HEK293 (cell line): ENCODE measurements at regions not wholly inside any gene's neighbourhood (a gene's known extent, or its start where the extent isn't known, plus 50 kb on each side); places are given as distances from the start of the nearest gene placed in this dataset.

Experiments used
- CTCF ChIA-PET: fragments of 350-600 bp; formaldehyde crosslinking; extraction: SDS; loops from one replicate; lab custom pipeline; 2021; ENCODE audit warnings: antibody characterized with exemption; lab: Yijun Ruan, JAX
- POLR2A ChIA-PET: fragments of 300-600 bp; formaldehyde crosslinking; extraction: SDS; loops from one replicate; lab custom pipeline; 2020; ENCODE audit warnings: antibody characterized with exemption, inconsistent platforms; lab: Yijun Ruan, JAX
- H3K27ac ChIP-seq: fragments of 200-500 bp; sonication (Bioruptor generic); 2 replicates; pipeline ENCODE4 v1.5.1; 2014; ENCODE audit warnings: low read depth, low read length, control low read depth, inconsistent platforms; ENCODE audit errors: extremely low read depth
- H3K36me3 ChIP-seq, 2 experiments: fragments of 200-500 bp in 1 of 2; sonication (Bioruptor generic) in 1 of 2; 1 replicate in 1 of 2; 2 replicates in 1 of 2; pipeline ENCODE4 v1.5.1; 2014 to 2017; ENCODE audit warnings: inconsistent platforms in 2 of 2, low read length in 2 of 2; ENCODE audit not compliant: control insufficient read depth in 2 of 2, insufficient read depth in 1 of 2
- H3K4me1 ChIP-seq: fragments of 200-500 bp; sonication (Bioruptor generic); 2 replicates; pipeline ENCODE4 v1.5.1; 2014; ENCODE audit warnings: mild to moderate bottlenecking, low read length, inconsistent platforms; ENCODE audit not compliant: control insufficient read depth, insufficient read depth
- H3K4me3 ChIP-seq: 2 replicates; pipeline ENCODE4 v1.5.1; 2011; ENCODE audit warnings: low read depth, mild to moderate bottlenecking, control low read depth, low read length, moderate library complexity
- H3K9me3 ChIP-seq: fragments of 200-500 bp; sonication (Bioruptor generic); 2 replicates; pipeline ENCODE4 v1.5.1; 2014; ENCODE audit warnings: low read depth, low read length, inconsistent platforms; ENCODE audit not compliant: control insufficient read depth, insufficient read depth
- ATF2 ChIP-seq: fragments of 450-650 bp; formaldehyde crosslinking; IDR thresholded peaks from 2 replicates; pipeline ENCODE4 v1.5.1; 2016; ENCODE audit warnings: missing biosample characterization, missing genetic modification characterization, low read depth
- FEZF1 ChIP-seq: fragments of 450-650 bp; formaldehyde crosslinking; IDR thresholded peaks from 2 replicates; pipeline ENCODE4 v1.5.1; 2016; ENCODE audit warnings: missing biosample characterization, missing genetic modification characterization
- OSR2 ChIP-seq: fragments of 450-650 bp; formaldehyde crosslinking; IDR thresholded peaks from 2 replicates; pipeline ENCODE4 v1.5.1; 2016; ENCODE audit warnings: missing biosample characterization, missing genetic modification characterization
- PRDM4 ChIP-seq: fragments of 450-650 bp; formaldehyde crosslinking; IDR thresholded peaks from 2 replicates; pipeline ENCODE4 v1.5.1; 2017; ENCODE audit warnings: missing biosample characterization, missing genetic modification characterization
- PRDM6 ChIP-seq: fragments of 450-650 bp; formaldehyde crosslinking; IDR thresholded peaks from 2 replicates; pipeline ENCODE4 v1.5.1; 2017; ENCODE audit warnings: missing biosample characterization, missing genetic modification characterization
- ZNF335 ChIP-seq: fragments of 450-650 bp; formaldehyde crosslinking; conservative IDR thresholded peaks from 2 replicates; pipeline ENCODE4 v1.5.1; 2016; ENCODE audit warnings: missing biosample characterization, missing genetic modification characterization
- ZNF366 ChIP-seq: fragments of 450-650 bp; formaldehyde crosslinking; conservative IDR thresholded peaks from 2 replicates; pipeline ENCODE4 v1.5.1; 2016; ENCODE audit warnings: missing biosample characterization, missing genetic modification characterization
- ZNF473 ChIP-seq: fragments of 450-650 bp; formaldehyde crosslinking; IDR thresholded peaks from 2 replicates; pipeline ENCODE4 v1.5.1; 2017; ENCODE audit warnings: missing biosample characterization, missing genetic modification characterization
- ZNF596 ChIP-seq: fragments of 450-650 bp; IDR thresholded peaks from 2 replicates; pipeline ENCODE4 v1.5.0; 2018; ENCODE audit warnings: missing biosample characterization, mild to moderate bottlenecking, missing genetic modification characterization, moderate library complexity
- ZNF600 ChIP-seq: fragments of 450-650 bp; formaldehyde crosslinking; IDR thresholded peaks from 2 replicates; pipeline ENCODE4 v1.5.1; 2016; ENCODE audit warnings: missing biosample characterization, missing genetic modification characterization
- ZNF624 ChIP-seq: fragments of 450-650 bp; formaldehyde crosslinking; IDR thresholded peaks from 2 replicates; pipeline ENCODE4 v1.5.1; 2017; ENCODE audit warnings: missing biosample characterization, missing genetic modification characterization
- ZNF629 ChIP-seq: fragments of 450-650 bp; formaldehyde crosslinking; IDR thresholded peaks from 2 replicates; pipeline ENCODE4 v1.5.1; 2017; ENCODE audit warnings: missing biosample characterization, missing genetic modification characterization
- ZNF654 ChIP-seq: fragments of 450-650 bp; formaldehyde crosslinking; IDR thresholded peaks from 2 replicates; pipeline ENCODE4 v1.5.1; 2016; ENCODE audit warnings: low read depth, missing biosample characterization, missing genetic modification characterization
- ZNF658 ChIP-seq: fragments of 450-650 bp; formaldehyde crosslinking; IDR thresholded peaks from 2 replicates; pipeline ENCODE4; 2016; ENCODE audit warnings: missing biosample characterization, missing genetic modification characterization
- ZNF664 ChIP-seq: fragments of 450-650 bp; formaldehyde crosslinking; IDR thresholded peaks from 2 replicates; pipeline ENCODE4 v1.5.1; 2016; ENCODE audit warnings: missing biosample characterization, missing genetic modification characterization

- Histone ChIP-seq H3K27ac (no peak overlapping the region), H3K36me3 (no peaks in the 10 kb centered on the region), H3K4me1 (peaks cover 16% of the 10 kb centered on the region)
- CTCF ChIA-PET, result no interaction called here
- no peak for TF ChIP-seq ZNF366 (tag by site-specific recombination)
- TF ChIP-seq ZNF624, result no peak
- peak; percentile 79 for TF ChIP-seq ZNF596 (tag by site-specific recombination)
- TF ChIP-seq, all 188 proteins: peak for 1
- no peaks in the 10 kb centered on the region for H3K9me3 ChIP-seq
- H3K4me3 ChIP-seq, result no peak overlapping the region
- POLR2A ChIA-PET, result no interaction called here
These were observed 202.9 kb upstream of the MSX2 start for GRCh38 chr5:174521449-174521848.

- Histone ChIP-seq H3K36me3 (no peaks in the 10 kb centered on the region), H3K4me1 (peaks cover 16% of the 10 kb centered on the region), H3K4me3 (no peak overlapping the region), H3K9me3 (no peaks in the 10 kb centered on the region), H3K27ac (no peak overlapping the region)
- CTCF ChIA-PET, result interaction anchor here (0.6 to 1.7 kb wide), 11 partner anchors 8 to 954 kb away, joined by 3 to 8 read pairs (median 4); no protein-coding TSS in a partner anchor
- TF ChIP-seq ZNF596 (tag by site-specific recombination) (0 out of 2 replicates have a peak, but pooled peaks have one; percentile 22), ZNF629 (tag by site-specific recombination) (no peak)
- POLR2A ChIA-PET, result interaction anchor here (0.7 to 1.5 kb wide), 2 partner anchors 10 to 94 kb away, joined by 4 to 7 read pairs; no protein-coding TSS in a partner anchor
These were observed 201.7 kb upstream of the MSX2 start for GRCh38 chr5:174522480-174523260.

GRCh38 chr5:174523311-174524071, 200.9 kb upstream of the MSX2 start:
- CTCF ChIA-PET, result interaction anchor here (0.6 to 1.7 kb wide), 16 partner anchors 9 to 953 kb away, joined by 3 to 8 read pairs (median 4); no protein-coding TSS in a partner anchor
- Histone ChIP-seq H3K4me3 (no peak overlapping the region), H3K36me3 (no peaks in the 10 kb centered on the region), H3K9me3 (no peaks in the 10 kb centered on the region), H3K4me1 (peaks cover 16% of the 10 kb centered on the region), H3K27ac (no peak overlapping the region; the same call in 1 of the 2 replicates)
- TF ChIP-seq PRDM6 (tag by site-specific recombination), result peak; percentile 61
- TF ChIP-seq ZNF654 (tag by site-specific recombination), result peak; percentile 19; the same call in 1 of the 2 replicates
- TF ChIP-seq PRDM4, result no peak
- peak; percentile 35; the same call in 1 of the 2 replicates for TF ChIP-seq OSR2 (tag by site-specific recombination)
- TF ChIP-seq ZNF600 (tag by site-specific recombination), result peak; percentile 67
- 0 out of 2 replicates have a peak, but pooled peaks have one; percentile 22 for TF ChIP-seq ZNF629 (tag by site-specific recombination)
- no peak for TF ChIP-seq ZNF658 (tag by site-specific recombination)
- TF ChIP-seq ZNF335 (tag by site-specific recombination), result peak; percentile 56
- peak; percentile 99 for TF ChIP-seq ZNF664 (tag by site-specific recombination)
- TF ChIP-seq ZNF366 (tag by site-specific recombination), result peak; percentile 91
- peak; percentile 54; the same call in 1 of the 2 replicates for TF ChIP-seq FEZF1
- no peak for TF ChIP-seq ZNF473
- no peak for TF ChIP-seq ATF2
- POLR2A ChIA-PET, result interaction anchor here (1.3 to 1.5 kb wide), 2 partner anchors 9 to 201 kb away, joined by 4 to 6 read pairs; partner anchors contain the start of gene MSX2
